Activated CD8-positive, alpha-beta memory T cell treated with anti-CD3 and anti-CD28 coated beads for 36 hours (primary cell): ENCODE measurements at regions not wholly inside any gene's neighbourhood (a gene's known extent, or its start where the extent isn't known, plus 50 kb on each side); places are given as distances from the start of the nearest gene placed in this dataset.
"Not testable (repeated sequence)": the region's sequence is repeated elsewhere in the genome, so short reads cannot be mapped to it uniquely, and the experiment has no call there.

Experiments
- CTCF ChIA-PET: fragments of 350-600 bp; sonication (Branson Sonifier 250); formaldehyde crosslinking; loops from one replicate; lab custom pipeline; 2021; ENCODE audit warnings: antibody characterized with exemption; lab: Charles Lee
- POLR2A ChIA-PET: fragments of 350-600 bp; sonication (Branson Sonifier 250); formaldehyde crosslinking; loops from one replicate; lab custom pipeline; 2021; ENCODE audit warnings: antibody characterized with exemption; lab: Charles Lee

- ChIA-PET POLR2A (interaction anchor here (0.6 kb wide), 2 partner anchors 185 to 255 kb away, joined by 3 to 4 read pairs; no protein-coding TSS in a partner anchor), CTCF (no interaction called here)
Observed at GRCh38 chr5:40270274-40270845, 409.4 kb upstream of the PTGER4 start.

DNA sequence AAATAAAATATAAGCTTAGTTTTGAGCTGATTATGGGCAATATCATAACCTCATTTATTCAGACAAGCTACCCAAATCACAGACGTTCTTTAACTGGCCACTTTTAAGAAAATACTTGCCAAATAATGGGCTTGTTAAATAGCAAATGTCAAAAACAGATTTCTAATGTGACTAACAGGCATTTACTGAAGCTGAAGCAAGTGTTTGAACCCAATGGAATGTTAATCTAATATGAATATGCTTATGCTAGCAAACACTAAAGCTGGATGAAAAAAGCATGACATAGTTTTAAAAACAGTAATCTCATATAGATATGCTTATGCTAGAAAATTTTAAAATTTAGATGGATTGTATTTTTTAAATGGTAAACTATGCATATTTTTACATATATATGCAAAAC is 411.6 kb upstream of the PTGER4 start:
- POLR2A ChIA-PET, result no interaction called here
- CTCF ChIA-PET, result no interaction called here

DNA sequence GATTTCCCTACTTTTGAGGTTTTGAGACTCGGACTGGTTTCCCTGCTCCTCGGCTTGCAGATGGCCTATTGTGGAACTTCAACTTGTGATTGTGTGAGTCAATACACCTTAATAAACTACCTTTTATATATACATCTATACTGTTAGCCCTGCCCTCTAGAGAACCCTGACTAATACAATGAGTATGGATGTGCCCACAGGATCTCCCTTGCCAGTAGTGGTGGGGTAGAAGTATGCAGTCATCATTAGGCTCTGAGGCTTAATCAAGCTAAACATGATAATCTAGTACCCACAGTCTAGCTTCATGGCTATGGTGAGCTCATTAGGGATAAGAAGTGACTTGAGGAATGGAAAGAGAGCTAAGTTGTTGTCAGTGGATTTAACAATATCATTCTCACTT is 412.8 kb upstream of the PTGER4 start:
- CTCF ChIA-PET, result no interaction called here
- POLR2A ChIA-PET, result no interaction called here

GRCh38 chr5:40261984-40262383 is 417.7 kb upstream of the PTGER4 start:
- ChIA-PET POLR2A (no interaction called here), CTCF (no interaction called here)

- CTCF ChIA-PET, result no interaction called here
- POLR2A ChIA-PET, result no interaction called here
Observed at GRCh38 chr5:40260361-40260760, 419.4 kb upstream of the PTGER4 start.

DNA sequence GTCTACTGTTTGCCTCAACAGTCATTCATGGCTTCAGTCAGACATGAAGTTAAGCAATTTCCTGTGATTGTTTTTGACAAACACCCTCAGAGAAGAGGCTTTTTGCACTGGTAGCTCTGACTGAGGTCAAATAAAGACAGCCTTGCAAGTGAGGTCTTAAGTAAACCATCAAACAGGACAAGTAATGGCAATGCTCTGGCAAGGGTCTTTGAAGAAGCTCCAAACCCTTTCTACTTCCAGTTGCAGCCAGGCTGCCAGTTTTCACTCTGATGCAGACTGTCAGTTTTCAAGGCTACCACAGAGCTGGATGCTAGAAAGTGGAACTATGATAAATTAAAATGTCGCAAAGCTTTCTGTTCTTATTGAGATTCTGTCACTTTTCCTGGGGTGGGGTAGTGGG is 421.5 kb upstream of the PTGER4 start:
- ChIA-PET POLR2A (interaction anchor here (0.6 kb wide), 2 partner anchors 318 to 321 kb away, joined by 3 read pairs; no protein-coding TSS in a partner anchor), CTCF (no interaction called here)

DNA sequence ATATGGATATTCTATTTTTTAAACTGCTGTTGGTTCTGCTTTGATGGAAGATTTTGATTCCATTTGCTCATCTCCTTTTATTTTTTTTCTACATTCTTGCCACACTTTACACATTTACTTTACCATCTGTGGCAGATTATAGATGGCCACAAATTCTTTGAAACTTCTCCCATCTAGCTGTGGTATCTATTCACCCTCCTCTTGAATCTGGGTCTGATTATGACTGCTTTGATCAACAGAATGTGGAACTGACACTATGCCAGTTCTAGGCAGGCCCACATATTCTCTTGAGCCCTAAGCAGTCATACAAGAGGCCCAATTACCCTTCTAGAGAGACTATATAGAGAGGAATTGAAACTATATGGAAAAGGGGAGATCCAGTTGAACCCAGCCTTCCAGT is 439.0 kb upstream of the PTGER4 start:
- POLR2A ChIA-PET, result no interaction called here
- CTCF ChIA-PET, result no interaction called here

GRCh38 chr5:40240111-40240510 is 439.6 kb upstream of the PTGER4 start:
- ChIA-PET POLR2A (no interaction called here), CTCF (no interaction called here)

DNA sequence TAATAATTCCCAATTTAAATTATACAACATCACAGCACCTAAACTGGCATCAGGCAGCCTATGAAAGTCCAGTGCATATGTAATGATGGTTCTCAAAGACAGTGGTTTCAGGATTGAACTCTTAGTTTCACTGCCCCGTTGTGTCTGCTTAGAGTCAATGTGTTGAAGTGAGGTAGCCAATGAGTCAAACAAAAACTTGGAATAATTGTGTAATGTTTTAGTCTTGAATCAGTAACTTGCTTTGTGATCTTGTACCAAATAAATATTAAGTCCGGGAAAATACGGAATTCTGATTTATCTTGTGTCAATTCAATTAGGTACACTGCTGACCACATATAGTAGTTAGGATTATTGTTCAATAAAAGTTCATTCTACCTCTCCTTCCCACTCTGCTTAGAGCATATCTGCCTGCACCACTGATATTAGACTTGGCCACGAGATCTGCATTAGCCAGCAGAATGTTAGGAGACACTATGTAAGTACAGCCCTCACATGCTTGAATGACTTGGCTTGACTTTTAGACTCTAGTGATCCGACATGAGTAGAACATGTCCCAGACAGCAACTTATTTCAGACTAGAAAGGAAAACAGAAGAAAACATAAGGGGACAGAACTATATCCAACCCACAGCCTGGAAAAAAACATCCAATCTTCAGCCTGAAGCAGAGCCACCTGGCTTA is 441.5 kb upstream of the PTGER4 start:
- CTCF ChIA-PET, result no interaction called here
- POLR2A ChIA-PET, result no interaction called here

- ChIA-PET POLR2A (no interaction called here), CTCF (no interaction called here)
Observed at GRCh38 chr5:40235471-40236400, 444.0 kb upstream of the PTGER4 start.

DNA sequence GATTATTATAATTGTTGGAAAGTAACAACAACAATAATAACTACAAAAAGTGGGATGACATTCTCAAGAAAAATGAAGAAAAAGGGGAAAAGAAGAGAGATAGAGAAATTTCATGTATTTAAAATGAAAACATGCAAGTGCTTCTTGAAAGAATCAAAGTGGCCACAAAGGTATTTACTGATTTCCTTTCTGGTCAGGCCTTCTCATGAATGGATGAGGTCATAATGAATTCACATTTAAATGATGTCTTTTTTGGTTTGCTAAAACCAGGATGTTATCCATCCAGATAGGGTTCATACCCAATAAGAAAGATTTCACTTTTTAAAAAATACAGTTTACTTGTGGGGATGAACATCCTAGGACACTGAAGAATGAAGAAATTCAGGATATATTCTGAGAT is 446.4 kb upstream of the PTGER4 start:
- ChIA-PET POLR2A (no interaction called here), CTCF (no interaction called here)

GRCh38 chr5:40227931-40228330 is 451.8 kb upstream of the PTGER4 start:
- ChIA-PET POLR2A (no interaction called here), CTCF (no interaction called here)

GRCh38 chr5:40227366-40227765 is 452.3 kb upstream of the PTGER4 start:
- CTCF ChIA-PET, result no interaction called here
- POLR2A ChIA-PET, result no interaction called here

DNA sequence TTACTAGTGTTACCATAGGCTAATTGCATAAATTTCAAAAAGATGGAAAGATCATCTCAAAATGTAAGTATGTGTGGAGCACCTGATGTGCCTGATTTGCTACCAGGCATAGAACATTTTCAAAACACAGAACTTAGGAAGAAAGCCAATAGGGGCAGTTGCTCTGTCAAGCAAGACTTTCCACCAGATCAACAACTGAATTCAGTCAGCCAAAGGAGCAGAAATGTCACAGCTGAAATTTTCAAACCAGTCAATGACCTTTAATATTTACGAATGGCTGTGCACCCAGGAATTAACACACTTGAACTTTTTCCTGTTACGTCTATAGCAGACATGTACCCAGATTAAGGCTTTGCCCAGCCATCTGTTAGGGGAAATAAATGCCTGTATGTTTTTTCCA is 452.8 kb upstream of the PTGER4 start:
- CTCF ChIA-PET, result no interaction called here
- POLR2A ChIA-PET, result no interaction called here

DNA sequence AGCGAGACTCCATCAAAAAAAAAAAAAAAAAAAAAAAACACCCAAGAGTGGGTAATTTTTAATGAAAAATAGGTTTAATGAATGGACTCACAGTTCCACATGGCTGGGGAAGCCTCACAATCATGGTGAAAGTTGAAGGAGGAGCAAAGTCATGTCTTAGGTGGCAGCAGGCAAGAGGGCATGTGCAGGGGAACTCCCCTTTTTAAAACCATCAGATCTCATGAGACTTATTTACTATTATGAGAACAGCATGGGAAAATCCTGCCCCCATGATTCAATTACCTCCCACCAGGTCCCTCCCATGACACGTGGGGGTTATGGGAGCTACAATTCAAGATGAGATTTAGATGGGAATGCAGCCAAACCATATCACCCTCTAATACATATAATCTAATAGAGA is 454.6 kb upstream of the PTGER4 start:
- POLR2A ChIA-PET, CTCF ChIA-PET: not testable (repeated sequence)

DNA sequence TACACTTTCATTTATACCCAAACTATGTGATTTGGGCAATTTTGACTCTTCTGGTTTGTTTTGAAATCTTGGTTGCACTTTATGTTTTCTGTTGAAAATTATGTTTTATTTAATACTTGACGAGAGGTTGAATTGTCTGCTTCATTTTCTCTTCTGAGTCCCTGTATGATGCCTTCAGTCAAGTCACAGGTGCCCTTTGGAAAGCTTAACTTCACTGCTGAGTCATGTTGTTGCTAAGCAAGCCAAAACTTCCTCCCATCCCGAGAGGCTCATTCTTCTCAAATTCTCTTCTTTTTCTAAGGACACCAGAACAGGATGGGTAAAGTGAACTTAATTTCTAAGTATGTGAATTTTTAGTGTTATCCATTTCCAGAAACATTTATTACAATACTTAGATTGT is 455.3 kb upstream of the PTGER4 start:
- POLR2A ChIA-PET, result interaction anchor here (0.6 to 1.4 kb wide), 3 partner anchors 18 to 266 kb away, joined by 3 to 4 read pairs (median 3); no protein-coding TSS in a partner anchor
- CTCF ChIA-PET, result no interaction called here

GRCh38 chr5:40223884-40224402 is 455.8 kb upstream of the PTGER4 start:
- ChIA-PET CTCF (no interaction called here), POLR2A (interaction anchor here (0.6 to 1.4 kb wide), 4 partner anchors 18 to 267 kb away, joined by 3 to 6 read pairs (median 4); no protein-coding TSS in a partner anchor)

DNA sequence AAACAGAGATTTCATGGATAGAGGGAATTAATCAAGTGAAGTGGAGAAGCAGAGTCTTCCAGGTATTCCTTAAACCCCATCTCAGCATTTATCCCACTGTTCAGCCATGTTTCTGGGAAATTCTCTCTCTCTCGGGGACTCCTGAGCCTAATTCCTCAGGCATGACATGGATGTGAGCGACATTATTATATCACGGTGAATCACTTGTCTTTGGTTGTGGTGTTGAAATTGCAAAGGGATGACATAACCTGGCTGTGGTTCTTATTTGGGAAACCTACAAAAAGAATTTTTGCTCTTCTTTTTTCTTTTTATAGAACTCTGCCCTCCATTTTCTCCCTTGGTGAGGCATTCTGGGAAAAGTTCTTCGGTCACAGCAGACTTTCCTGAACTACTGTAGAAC is 457.9 kb upstream of the PTGER4 start:
- ChIA-PET CTCF (no interaction called here), POLR2A (no interaction called here)

DNA sequence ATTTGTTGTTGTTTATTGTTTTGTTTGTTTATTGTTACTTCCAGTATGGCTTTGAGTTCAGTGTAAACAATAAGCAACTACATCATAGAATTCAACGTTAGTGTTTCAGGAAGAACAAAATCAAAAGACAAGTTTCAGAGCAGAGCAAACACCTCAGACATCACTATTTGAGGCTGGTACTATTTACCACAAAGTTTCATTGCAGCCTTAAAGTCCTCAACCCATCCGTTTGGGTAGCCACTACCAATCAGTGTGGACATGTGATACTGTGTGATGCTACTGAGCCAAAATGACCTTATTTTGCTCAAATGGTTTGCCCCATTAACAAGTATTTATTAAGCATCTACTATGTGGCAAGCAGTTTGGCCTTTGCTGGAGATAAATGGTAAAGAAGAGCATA is 458.5 kb upstream of the PTGER4 start:
- ChIA-PET POLR2A (no interaction called here), CTCF (no interaction called here)

- ChIA-PET POLR2A (no interaction called here), CTCF (no interaction called here)
Observed at GRCh38 chr5:40220260-40220659, 459.5 kb upstream of the PTGER4 start.
